GM18870 (cell line): ENCODE measurements at regions not wholly inside any gene's neighbourhood (a gene's known extent, or its start where the extent isn't known, plus 50 kb on each side); places are given as distances from the start of the nearest gene placed in this dataset.

Experiments used
- ATAC-seq: cut with Tn5 transposase; IDR thresholded peaks from one replicate; pipeline ENCODE4 v1.9.1; 2021; ENCODE audit warnings: moderate library complexity; ENCODE audit not compliant: unreplicated experiment

DNA sequence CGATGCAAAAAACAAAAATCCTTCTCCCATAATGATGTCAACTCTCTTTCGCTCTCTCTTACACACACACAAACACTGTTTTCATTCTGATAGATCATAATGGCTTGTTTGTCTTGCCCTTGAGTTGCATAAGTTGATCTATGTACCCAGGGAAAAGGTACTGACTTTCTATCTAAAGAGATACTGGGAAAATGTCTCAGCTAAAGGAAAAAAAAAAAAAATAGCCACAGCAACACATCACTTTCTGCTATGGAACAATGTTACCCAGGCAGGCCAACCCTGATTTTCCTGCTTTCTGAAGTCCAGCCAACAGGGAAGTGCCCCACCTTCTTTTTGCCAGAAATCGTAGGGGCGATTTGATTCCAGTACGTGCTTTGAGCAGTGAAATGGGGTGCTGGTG, 212.6 kb upstream of the ACTBL2 start:
- no peak for ATAC-seq

GRCh38 chr5:57693488-57694305, 211.1 kb upstream of the ACTBL2 start:
- no peak for ATAC-seq

DNA sequence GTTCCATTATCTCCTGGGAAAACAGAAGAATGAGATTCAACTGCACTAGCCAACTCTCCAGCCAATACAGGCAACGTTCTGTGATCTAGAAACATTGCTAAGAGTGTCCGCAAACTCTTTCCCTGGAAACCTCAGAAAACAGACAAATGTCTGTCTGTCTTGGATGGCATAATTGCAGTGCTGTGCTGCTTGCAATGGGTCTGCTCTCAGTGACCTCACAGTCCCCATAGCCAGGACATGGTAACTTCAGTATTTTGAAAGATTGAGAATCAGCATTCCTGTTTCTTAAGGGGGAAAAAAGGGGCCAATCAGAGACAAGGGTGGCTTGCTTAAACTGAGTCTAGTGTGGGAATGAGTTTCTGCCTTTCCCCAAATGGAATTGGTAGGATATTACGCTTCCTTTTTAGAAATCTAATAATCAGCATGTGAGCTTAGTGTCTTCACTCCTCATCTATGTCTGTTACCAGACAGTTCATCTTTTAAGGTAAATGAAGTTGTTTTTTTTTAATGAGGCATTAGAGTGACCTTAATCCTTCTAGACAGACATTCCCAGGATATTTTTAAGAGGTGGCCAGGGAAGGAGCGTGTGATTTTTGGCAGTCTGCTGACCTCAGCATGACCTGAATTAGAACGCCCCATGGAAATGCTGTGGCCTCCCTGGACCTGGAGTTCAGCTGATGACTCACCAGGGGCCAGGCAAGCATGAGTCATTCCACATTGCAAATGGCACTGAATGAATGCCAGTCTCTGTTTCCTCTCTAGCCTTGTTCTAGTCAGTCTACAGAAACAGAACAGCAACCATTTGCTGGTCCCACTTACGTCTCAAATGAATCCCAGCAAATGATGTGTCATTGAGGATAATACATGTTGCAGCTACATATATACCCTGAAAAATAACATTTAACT, 210.2 kb upstream of the ACTBL2 start:
- ATAC-seq: peak; percentile 75

DNA sequence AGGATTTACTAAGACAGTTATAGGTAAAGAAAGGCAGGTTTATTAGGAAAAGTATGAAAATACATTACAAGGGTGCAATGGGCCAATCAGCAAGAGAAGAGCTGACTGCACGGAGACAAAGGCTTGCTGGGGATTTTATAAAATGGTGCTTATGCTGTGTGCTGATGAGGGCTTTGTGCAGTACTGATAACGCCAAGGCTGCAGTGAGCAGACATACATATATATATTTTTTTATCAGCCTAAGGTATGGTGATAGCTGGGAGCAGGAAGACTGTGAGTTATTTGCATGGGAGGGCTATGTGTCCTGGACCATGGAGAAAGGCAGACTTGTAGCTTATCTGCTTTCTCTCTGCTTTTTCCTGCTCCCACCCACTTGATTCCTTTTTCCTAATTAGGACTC, 208.1 kb upstream of the ACTBL2 start:
- no peak for ATAC-seq

DNA sequence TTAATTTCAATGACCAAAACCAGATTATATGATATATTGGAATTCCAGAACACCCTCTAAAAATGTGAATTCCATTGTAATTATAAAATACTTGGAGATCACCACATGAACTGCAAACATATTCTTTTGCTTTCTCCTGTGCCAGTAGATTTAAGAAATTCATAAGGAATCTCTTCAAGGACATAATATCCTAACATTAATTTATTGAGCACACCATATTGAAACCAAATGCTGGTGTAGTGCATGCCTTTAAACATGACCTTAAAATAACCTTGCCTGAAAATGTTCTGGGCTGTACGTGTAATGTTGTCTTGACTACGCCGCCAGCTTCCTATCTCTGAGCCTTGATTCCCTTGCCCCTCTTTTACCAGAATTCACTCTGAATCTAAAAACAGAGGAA, 205.0 kb upstream of the ACTBL2 start:
- ATAC-seq: no peak

DNA sequence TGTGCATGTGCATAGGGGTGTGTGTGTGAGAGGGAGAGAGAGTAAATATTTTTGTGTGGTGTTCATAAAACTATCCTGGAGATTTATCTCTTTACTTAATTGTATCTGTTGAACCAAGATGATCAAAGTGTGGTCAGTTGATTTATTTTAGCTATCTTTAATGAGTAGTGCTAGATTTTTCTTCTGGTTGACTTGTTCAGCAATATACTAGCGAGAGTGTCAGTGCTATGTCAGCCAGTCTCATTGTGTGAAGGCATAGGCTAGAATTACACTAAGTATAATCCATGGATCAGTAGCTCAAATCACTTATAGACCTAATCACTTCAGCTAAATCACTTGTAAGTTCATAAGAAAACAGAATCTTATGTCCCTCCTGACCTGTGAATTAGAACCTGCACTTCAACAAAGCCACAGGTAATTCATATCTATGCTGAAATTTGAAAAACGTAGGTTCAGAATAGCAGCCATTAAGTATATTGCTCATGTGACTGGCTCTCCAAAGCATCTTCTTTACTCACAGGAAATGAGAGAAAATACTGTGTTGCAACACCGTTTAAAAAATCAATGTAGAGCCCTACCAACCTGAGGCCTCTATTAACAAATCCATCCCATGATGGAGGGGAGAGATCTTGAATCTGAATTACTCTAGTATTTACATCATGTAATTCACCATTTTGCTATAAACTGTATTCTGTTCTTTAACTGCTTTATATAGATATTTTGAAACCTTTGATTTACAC, 203.1 kb upstream of the ACTBL2 start:
- no peak for ATAC-seq

DNA sequence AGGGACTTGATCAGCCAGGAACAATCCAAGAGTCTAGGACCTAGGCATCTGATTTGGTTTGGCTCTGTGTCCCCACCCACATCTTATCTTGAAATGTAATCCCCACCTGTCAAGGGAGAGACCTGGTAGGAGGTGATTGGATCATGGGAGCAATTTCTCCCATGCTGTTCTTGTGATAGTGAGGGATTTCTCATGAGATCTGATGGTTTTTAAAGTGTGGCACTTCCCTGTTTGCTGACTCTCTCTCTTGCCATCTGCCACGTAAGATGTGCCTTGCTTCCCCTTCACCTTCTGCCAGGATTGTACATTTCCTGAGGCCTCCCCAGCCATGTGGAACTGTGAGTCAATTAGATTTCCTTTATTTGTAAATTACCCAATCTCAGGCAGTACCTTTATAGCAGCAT, 201.7 kb upstream of the ACTBL2 start:
- no peak for ATAC-seq

DNA sequence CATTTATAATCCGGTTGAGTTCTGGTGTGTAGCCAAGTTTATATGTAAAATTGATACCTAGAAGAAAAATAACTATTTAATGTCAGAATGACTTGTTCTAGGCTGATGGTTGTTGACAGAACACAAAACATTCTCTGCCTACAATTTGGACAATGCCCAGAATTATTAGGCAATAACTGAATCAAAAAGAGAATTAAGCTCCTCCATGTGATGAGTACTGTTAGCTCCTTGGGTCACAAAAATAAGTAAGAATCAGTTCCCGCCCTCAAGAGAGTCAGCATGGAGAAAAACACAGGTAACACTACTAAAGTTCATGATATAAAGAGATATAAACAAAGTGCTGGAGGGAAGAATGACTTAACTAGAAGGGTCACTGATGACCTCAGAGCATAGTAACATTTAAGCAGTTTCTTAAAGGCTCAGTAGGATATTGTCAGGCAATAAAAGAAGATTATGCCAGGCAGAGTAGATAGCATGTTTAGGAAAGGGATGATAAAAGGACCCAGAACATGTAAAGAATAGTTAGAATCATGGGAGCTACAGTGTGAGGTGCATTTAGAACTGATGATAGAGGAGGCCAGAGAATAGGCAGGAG, 200.5 kb upstream of the ACTBL2 start:
- no peak for ATAC-seq

GRCh38 chr5:57681942-57682341, 199.3 kb upstream of the ACTBL2 start:
- no peak for ATAC-seq

- no peak for ATAC-seq
Observed at GRCh38 chr5:57680686-57681085, 198.1 kb upstream of the ACTBL2 start.

DNA sequence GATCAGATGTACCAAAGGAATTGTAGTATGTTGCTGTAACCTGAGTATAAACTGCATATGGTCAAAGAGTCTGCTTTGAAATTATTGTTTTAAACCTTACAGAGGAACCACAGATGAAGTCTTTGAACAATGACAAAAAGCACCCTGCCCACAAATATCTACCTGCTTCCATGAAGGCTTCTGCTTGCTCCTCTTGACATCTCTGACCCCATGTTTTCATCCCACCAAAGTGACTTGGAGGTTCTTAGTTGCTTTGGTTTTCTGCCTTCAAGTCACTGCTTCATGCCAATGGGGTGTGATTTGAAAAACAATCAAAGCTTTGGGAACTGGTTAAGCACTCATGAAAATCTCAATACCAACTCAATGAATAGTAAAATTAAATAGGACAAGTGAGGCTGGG, 194.6 kb upstream of the ACTBL2 start:
- no peak for ATAC-seq

DNA sequence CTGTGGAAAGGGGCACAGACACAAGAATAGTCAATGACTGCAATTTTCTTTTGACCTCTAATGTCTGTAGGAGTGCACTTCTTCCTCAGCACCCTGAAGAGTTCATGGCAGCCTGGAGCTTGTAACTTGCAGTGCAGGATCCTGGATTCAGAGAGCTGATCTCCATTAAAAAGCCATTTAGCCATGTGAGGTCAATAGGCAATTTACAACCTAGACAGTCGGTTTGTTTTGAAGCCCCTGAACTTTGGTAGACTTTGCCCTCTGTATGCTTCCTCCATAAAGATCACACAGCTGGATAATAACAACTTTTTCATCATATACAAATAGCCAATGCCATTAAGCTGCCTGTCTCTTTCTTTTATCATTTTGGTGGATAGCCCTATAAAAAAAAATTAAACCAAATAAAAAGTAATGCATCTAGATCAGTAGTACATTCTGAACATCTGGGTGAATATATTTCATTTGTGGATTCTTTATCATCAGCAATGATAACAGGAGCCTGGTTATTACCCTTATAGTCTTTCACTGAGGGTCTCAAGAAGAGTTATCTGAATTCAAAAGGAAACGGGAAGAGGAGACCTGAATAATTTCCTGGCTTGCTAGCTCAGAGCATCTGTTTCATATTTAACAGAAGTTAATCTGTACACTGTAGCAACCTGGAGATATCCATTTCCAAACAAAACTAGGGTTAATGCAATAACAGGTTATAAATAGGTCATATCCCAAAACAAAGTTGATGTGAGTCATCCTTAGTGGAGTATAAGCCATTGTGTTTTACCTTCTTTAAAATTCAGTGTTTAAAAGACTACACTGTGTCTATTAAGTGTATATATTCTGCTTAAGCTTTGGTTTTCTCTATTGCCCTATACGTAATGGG, 193.8 kb upstream of the ACTBL2 start:
- no peak for ATAC-seq

GRCh38 chr5:57675236-57675635, 192.6 kb upstream of the ACTBL2 start:
- no peak for ATAC-seq

- no peak for ATAC-seq
Observed at GRCh38 chr5:57671371-57671770, 188.8 kb upstream of the ACTBL2 start.

DNA sequence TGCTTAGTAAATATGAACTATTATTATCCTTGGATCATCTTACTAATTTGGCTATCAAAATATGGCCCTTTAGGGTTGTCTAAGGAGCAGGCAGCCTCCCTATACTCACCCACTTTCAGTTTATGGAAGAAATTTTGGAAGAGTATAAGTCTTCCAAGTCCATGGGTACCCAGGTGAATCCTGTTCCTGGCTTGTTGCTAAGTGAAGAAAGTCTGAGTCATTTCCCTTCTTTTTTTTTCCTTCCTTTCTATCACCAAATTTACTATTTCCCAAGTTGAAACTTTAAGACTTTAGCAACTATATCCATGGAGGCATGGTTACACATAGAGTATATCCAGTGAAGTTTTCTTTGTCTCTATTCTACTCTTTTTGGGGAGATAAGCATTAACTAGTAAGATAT, 184.0 kb upstream of the ACTBL2 start:
- ATAC-seq: no peak

DNA sequence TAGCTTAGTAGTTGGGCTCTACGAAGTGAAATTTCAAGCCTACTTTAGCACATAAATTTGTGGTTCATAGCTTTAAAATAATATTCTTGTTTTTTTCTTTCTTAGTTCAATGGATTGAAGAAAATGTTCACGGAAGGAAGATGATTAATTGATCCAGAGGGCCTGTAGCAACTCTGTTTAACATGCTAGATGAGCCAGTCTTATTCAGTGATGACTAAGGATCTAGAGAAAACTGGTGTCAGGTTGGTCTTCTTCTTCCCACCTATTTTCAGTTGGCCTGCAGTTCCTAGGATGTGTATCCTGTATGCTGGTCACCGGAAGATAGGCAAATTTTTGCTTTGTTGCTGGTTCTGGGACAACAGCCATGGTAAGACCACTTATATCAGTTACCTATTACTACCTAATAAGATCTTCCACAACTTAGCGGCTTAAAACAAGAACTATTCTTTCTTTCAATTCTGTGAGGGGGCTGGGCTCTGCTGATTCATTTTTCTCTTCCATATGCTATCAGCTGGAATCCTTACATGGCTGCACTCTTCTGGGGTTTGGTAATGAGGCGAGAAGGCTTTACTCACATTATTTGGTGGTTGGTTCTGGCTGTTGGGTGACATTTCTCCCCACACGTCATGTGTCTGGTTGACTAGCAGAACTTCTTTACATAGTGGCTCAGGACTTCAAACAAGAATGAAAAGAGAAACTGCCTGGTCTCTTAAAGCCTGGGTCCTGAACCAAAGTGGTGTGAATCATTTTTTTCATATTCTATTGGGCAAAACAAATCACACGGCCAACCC, 182.7 kb upstream of the ACTBL2 start:
- no peak for ATAC-seq

DNA sequence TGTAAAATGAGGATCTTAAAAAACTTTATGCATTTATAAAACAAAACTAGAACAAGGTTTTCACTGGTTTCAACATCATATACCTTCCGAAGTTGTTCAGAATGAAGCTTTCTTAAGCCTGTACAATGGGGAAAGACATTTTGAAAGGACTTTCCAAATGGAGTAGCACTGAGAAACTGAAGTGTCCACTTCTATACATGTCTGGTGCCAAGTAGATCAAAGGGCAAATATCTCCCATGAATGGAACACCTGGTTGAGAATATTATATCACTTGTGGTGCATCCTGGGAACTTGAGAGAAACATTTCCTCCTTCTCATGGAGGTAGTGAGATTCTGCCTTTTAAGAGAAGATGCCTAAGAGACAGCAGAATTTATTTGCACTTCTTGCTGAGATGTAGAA, 182.1 kb upstream of the ACTBL2 start:
- no peak for ATAC-seq

DNA sequence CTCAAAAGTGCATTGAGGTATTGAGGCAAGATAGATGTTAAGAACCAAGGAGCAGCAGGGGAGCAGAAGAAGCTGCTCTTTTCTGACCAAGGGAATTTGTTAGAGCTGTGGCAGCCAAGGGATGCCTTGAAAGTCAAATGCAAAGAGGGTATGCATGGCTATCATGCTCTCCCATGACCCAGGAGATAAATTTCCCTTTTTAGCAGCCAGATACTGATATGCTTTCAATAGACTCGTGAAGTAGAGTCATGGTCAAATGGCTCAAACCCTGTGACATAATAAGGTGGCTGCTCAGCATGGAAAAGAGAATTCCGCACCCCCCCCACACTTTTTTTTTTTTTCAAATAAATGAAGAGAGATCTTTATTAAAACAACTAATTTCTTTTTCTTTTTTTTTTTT, 180.9 kb upstream of the ACTBL2 start:
- no peak for ATAC-seq

GRCh38 chr5:57662991-57663390, 180.4 kb upstream of the ACTBL2 start:
- no peak for ATAC-seq
